ENCODE measurements at regions not wholly inside any gene's neighbourhood (a gene's known extent, or its start where the extent isn't known, plus 50 kb on each side); places are given as distances from the start of the nearest gene placed in this dataset.

DNA sequence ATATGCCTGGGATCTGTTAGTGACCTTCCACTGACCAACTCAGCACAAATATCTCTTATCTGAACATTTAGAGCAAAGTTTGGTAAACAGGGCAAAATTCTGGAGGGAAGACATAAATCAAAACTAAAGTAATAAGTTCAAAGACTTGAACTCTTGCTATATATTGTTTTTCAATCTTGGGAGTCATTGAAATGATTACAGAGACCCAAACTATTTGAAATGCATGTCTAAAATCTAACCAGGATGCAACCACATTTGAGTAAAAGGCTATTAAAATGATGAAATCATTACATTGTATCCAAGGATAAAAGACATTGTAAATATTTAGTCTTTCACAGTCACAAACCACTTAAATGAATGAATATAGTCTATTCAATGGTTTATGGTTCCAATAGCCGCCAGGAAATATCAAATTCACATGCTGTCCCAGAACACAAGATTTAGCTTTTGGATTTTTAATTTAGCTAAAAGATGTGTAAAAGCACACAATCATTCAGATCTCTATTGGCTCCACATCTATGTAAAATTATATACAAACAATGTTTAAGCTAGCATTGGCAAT is 256.6 kb upstream of the EPHA7 start:
- TF ChIP-seq CTCF (IDR thresholded peaks at IDR 0.05) = no peak
- TF ChIP-seq POLR2A (IDR thresholded peaks at IDR 0.05) = no peak
